ENCODE measurements at regions not wholly inside any gene's neighbourhood (a gene's known extent, or its start where the extent isn't known, plus 50 kb on each side); places are given as distances from the start of the nearest gene placed in this dataset.

DNA sequence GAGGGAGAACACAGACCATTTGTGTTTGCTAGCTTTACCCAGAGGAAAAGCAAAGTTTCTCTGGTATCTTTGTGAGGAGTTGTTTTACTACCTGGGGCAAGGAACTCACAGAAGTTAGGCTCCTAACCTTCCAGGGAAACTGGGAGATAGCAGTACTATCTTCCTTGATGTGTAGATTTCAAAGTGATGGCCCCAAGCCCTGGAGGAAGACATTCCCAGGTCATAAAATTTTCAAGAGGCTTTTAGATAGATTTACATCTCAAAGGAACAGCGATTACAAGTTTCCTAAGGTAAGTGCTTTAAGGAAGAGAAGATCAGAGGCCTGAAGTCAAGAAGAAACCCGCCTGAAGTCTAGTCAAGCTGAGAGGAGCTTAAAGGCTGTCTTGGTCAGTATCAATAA lies 1187.8 kb upstream of the TMEFF2 start:
- TF ChIP-seq, protein P1, sequence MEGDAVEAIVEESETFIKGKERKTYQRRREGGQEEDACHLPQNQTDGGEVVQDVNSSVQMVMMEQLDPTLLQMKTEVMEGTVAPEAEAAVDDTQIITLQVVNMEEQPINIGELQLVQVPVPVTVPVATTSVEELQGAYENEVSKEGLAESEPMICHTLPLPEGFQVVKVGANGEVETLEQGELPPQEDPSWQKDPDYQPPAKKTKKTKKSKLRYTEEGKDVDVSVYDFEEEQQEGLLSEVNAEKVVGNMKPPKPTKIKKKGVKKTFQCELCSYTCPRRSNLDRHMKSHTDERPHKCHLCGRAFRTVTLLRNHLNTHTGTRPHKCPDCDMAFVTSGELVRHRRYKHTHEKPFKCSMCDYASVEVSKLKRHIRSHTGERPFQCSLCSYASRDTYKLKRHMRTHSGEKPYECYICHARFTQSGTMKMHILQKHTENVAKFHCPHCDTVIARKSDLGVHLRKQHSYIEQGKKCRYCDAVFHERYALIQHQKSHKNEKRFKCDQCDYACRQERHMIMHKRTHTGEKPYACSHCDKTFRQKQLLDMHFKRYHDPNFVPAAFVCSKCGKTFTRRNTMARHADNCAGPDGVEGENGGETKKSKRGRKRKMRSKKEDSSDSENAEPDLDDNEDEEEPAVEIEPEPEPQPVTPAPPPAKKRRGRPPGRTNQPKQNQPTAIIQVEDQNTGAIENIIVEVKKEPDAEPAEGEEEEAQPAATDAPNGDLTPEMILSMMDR (IDR thresholded peaks at IDR 0.05; ENCODE audit: low read length) = no peak
- no peak for TF ChIP-seq EZH2 (optimal IDR thresholded peaks at IDR 0.05; ENCODE audit: low read depth, low read length)
